KMS-11 (cell line): ENCODE measurements at regions not wholly inside any gene's neighbourhood (a gene's known extent, or its start where the extent isn't known, plus 50 kb on each side); places are given as distances from the start of the nearest gene placed in this dataset.
A peak's percentile ranks its signal among the peaks of the same experiment; 100 is the strongest.

Experiments
- H2AFZ ChIP-seq: fragments of 200-600 bp; sonication (generic); 2 replicates; pipeline ENCODE4 v1.6.1; 2016; ENCODE audit warnings: antibody characterized with exemption, mixed run types, low read depth
- H3K27ac ChIP-seq: fragments of 200-600 bp; sonication (generic); 2 replicates; pipeline ENCODE4 v1.6.1; 2016; ENCODE audit warnings: mild to moderate bottlenecking, mixed run types
- H3K27me3 ChIP-seq: fragments of 200-600 bp; sonication (generic); 2 replicates; pipeline ENCODE4 v1.6.1; 2017; ENCODE audit warnings: mild to moderate bottlenecking, low read depth, mixed run types, moderate library complexity; ENCODE audit not compliant: insufficient read depth
- H3K36me3 ChIP-seq: fragments of 200-600 bp; sonication (generic); 2 replicates; pipeline ENCODE4 v1.6.1; 2017; ENCODE audit warnings: mild to moderate bottlenecking, mixed run types; ENCODE audit not compliant: insufficient read depth
- H3K4me1 ChIP-seq: fragments of 200-600 bp; sonication (generic); 2 replicates; pipeline ENCODE4 v1.6.1; 2016; ENCODE audit warnings: mild to moderate bottlenecking, low read depth, mixed run types; ENCODE audit not compliant: poor library complexity, severe bottlenecking
- H3K4me2 ChIP-seq: fragments of 200-600 bp; sonication (generic); 2 replicates; pipeline ENCODE4 v1.7.0; 2016; ENCODE audit warnings: mild to moderate bottlenecking, mixed run types
- H3K4me3 ChIP-seq: fragments of 200-600 bp; sonication (generic); IDR thresholded peaks from 2 replicates; pipeline ENCODE4 v1.6.1; 2017; ENCODE audit warnings: low read depth, low read length, mixed read lengths; ENCODE audit not compliant: insufficient read depth
- H3K79me2 ChIP-seq: fragments of 200-600 bp; sonication (generic); 2 replicates; pipeline ENCODE4 v1.6.1; 2016; ENCODE audit warnings: low read depth, mixed run types; ENCODE audit not compliant: insufficient read depth
- H3K9ac ChIP-seq: fragments of 200-600 bp; sonication (generic); 2 replicates; pipeline ENCODE4 v1.6.1; 2016; ENCODE audit warnings: mild to moderate bottlenecking, mixed run types
- H4K20me1 ChIP-seq: fragments of 200-600 bp; sonication (generic); 2 replicates; pipeline ENCODE4 v1.6.1; 2016; ENCODE audit warnings: mild to moderate bottlenecking, mixed run types; ENCODE audit not compliant: insufficient read depth
- TF ChIP-seq, protein P1 (sequence below): fragments of 200-600 bp; sonication (generic); conservative IDR thresholded peaks from 2 replicates; pipeline ENCODE4 v1.6.1; 2017; ENCODE audit warnings: low read depth, mild to moderate bottlenecking, antibody characterized with exemption, low read length, moderate library complexity, mixed read lengths

DNA sequence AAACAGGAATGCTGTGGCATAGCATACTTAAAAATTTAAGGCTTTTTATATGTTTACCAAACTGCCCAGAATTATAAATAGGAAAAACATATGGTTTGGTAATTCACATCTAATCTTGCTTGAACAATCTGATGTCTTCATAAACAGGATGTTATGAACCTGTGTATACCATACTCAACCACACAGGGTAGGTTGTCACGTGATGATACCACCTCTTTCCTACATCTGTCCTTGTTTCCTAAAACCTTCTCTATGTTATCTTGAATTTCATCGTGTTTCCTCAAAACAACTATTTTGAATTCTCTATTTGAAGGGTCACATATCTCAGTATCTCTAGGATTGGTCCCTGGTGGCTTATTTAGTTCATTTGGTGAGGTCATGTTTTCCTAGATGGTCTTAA is 631.0 kb upstream of the PKN2 start:
- no peaks in the 10 kb centered on the region for H4K20me1 ChIP-seq
- H2AFZ ChIP-seq: no peak overlapping the region
- no peaks in the 10 kb centered on the region for H3K27me3 ChIP-seq
- H3K4me2 ChIP-seq: no peak overlapping the region
- no peak overlapping the region for H3K27ac ChIP-seq
- TF ChIP-seq, protein P1, sequence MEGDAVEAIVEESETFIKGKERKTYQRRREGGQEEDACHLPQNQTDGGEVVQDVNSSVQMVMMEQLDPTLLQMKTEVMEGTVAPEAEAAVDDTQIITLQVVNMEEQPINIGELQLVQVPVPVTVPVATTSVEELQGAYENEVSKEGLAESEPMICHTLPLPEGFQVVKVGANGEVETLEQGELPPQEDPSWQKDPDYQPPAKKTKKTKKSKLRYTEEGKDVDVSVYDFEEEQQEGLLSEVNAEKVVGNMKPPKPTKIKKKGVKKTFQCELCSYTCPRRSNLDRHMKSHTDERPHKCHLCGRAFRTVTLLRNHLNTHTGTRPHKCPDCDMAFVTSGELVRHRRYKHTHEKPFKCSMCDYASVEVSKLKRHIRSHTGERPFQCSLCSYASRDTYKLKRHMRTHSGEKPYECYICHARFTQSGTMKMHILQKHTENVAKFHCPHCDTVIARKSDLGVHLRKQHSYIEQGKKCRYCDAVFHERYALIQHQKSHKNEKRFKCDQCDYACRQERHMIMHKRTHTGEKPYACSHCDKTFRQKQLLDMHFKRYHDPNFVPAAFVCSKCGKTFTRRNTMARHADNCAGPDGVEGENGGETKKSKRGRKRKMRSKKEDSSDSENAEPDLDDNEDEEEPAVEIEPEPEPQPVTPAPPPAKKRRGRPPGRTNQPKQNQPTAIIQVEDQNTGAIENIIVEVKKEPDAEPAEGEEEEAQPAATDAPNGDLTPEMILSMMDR: no peak
- peaks cover 15% of the 10 kb centered on the region for H3K4me1 ChIP-seq
- no peaks in the 10 kb centered on the region for H3K79me2 ChIP-seq
- H3K36me3 ChIP-seq: no peaks in the 10 kb centered on the region
- H3K4me3 ChIP-seq: no peak overlapping the region
- H3K9ac ChIP-seq: no peak overlapping the region

DNA sequence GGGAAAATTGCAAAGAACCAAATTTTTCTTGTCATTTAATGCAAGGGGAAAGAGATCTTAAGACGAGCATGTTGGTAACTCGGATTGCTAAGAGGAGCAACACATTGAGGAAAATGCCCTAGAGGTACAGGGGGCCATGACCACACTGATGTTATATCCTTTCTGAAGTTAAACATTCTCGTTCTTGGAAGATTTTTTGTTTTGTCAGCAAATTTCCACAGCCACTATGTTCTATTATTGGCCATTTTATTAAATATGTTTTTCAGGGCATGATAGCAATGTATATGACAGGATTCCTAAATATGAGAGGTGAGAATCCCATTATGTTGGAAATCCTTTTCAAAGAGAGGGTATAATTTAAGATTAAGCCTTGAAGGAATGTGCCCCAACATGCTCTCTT is 627.2 kb upstream of the PKN2 start:
- Histone ChIP-seq H3K79me2 (no peaks in the 10 kb centered on the region), H3K27ac (no peak overlapping the region), H4K20me1 (no peaks in the 10 kb centered on the region), H3K4me3 (no peak overlapping the region), H3K36me3 (no peaks in the 10 kb centered on the region), H3K4me1 (peaks cover 48% of the 10 kb centered on the region), H2AFZ (no peak overlapping the region), H3K9ac (no peak overlapping the region), H3K4me2 (no peak overlapping the region), H3K27me3 (no peaks in the 10 kb centered on the region)
- TF ChIP-seq, protein P1: no peak

DNA sequence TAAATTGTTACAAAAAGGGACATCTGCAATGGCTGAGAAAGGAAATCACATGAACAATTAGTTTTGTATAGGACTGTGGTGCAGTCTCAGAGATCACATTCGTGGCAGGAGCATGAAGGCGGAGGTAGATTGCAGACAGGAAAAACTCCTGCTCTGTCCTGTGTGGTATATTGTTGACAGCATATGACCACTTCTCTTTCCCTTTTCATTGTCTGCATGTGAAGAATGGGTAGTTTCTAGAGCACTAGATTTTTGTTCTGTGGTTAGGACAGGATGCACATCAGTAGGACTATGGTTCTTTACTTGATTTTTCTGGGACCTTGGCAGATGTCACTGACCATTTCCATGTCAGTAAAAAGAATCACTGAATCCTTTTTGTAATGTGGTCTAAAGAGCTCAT is 625.9 kb upstream of the PKN2 start:
- TF ChIP-seq, protein P1: no peak
- no peak overlapping the region for H3K9ac ChIP-seq
- H4K20me1 ChIP-seq: no peaks in the 10 kb centered on the region
- no peak overlapping the region for H3K4me3 ChIP-seq
- H3K27me3 ChIP-seq: no peaks in the 10 kb centered on the region
- no peak overlapping the region for H2AFZ ChIP-seq
- H3K36me3 ChIP-seq: no peaks in the 10 kb centered on the region
- H3K4me1 ChIP-seq: peaks cover 43% of the 10 kb centered on the region
- H3K4me2 ChIP-seq: peak overlapping the region; percentile 45; the same call in 1 of the 2 replicates
- no peak overlapping the region for H3K27ac ChIP-seq
- H3K79me2 ChIP-seq: no peaks in the 10 kb centered on the region

DNA sequence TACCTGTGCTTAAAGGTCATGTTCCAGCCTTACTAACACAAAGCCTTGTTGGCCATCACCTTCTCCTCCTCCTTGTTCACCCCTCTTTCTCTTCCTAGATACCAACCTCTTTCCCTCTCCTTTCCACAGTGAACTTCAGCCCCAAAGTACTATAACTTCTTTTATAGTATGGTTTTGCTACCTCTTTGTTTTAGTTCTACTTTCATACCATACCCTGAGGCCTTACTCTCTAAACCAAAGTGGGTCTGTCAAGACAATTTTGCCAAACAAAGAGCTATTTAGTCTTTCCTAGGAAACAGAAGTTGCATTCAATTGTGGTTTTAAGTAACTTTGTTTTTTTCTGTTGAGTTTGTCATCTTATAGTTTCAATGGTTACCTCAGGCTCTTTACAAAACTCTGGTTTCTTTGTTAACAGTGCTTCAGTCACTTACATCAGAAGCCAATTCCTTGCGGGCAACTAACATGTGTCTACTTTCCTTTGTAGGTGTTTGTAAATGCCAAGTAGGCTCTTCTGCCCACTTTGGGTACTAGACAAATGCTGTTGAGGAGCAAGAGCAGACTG is 623.9 kb upstream of the PKN2 start:
- TF ChIP-seq, protein P1: no peak
- Histone ChIP-seq H3K4me1 (peaks cover 43% of the 10 kb centered on the region), H3K27me3 (no peaks in the 10 kb centered on the region), H3K4me3 (no peak overlapping the region), H4K20me1 (no peaks in the 10 kb centered on the region), H3K9ac (peak overlapping the region; percentile 23; the same call in 1 of the 2 replicates), H3K36me3 (no peaks in the 10 kb centered on the region), H3K4me2 (peak overlapping the region; percentile 69), H3K79me2 (no peaks in the 10 kb centered on the region), H2AFZ (no peak overlapping the region), H3K27ac (peak overlapping the region; percentile 64)
